Hematopoietic multipotent progenitor cell treated with erythropoietin and hydrocortisone succinate and interleukin-3 and kit ligand, for 17 days (in vitro differentiated cells): ENCODE measurements at regions not wholly inside any gene's neighbourhood (a gene's known extent, or its start where the extent isn't known, plus 50 kb on each side); places are given as distances from the start of the nearest gene placed in this dataset.
"Not testable (repeated sequence)": the region's sequence is repeated elsewhere in the genome, so short reads cannot be mapped to it uniquely, and the experiment has no call there.

Experiments used
- DNase-seq: peaks from one replicate; pipeline ENCODE4 v3.0.0-alpha.2; 2015; ENCODE audit warnings: low spot score

DNA sequence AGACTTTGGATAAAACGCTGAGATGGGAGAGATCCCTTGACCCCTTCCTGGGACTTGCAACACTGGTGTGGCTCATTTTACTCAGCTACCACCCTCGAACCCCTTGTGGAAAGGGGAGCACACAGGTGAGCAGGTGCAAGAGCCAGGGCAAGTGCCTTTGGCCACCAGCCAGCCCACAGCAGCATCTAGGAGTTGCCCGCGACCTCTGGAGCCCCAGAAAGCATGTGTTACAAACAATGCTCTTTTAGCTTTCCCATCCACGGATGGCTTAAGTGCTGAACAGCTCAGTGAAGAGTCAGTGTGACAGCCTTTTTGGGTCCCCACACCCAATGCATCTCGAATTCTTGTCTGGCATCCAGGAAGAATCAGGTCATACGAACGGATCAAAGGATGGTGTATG lies 197.8 kb downstream of the MEMO1 start:
- DNase-seq = peak; percentile 36

- DNase-seq = peak; percentile 86
Observed at GRCh38 chr2:31812051-31812798, 198.6 kb downstream of the MEMO1 start.

DNA sequence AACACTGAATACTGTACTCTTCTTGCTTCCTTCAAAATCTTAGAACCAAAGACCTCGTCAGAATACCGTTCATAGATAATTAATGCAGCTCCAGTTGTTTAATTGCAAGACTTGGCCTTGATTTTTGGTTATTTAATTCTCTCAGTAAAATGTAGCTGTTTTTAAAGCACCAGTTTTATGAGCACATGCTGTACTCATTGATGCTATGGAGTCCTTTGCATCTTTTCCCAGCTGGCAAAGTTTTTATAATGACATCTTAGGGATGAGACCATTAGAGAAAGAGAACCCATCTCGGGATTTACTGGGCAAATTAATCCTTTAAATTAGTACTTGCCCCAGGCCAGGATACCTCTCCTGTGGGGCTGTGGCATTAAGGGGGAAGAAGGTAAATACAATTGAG lies 199.3 kb downstream of the MEMO1 start:
- DNase-seq = no peak

DNA sequence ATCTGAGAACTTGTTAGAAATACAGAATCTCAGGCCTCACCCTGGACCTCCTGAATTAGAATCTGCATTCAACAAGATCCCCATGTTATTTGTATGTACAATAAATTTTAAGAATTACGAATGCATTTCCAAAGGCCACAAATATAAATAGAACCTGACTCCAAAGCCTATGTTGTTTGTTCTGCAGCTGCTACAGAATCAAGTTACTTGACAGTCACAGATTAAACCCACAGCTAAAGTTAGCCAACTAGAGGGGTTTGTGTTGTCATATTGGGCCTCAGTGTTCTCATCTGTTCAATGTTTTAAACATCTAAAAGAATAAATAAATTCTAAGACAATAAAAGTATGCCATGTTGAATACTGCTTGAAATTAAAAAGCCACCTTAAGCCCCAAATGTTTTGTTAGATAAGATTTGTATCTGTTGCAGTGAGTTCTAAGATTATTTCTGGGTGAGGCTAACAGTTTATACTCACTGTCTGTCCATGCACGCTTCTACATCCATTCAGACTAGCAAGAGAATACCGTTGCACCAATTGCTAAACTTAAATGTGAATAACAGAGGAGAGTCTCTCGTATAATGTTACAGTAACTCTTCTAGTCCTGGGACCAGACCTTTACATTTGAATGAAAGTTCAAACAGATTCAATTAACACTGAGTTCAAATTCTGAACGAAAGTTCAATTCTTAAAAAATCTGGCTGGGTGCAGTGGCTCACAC lies 200.4 kb downstream of the MEMO1 start:
- DNase-seq = no peak

- no peak for DNase-seq
Observed at GRCh38 chr2:31805688-31806087, 205.1 kb downstream of the MEMO1 start.

DNA sequence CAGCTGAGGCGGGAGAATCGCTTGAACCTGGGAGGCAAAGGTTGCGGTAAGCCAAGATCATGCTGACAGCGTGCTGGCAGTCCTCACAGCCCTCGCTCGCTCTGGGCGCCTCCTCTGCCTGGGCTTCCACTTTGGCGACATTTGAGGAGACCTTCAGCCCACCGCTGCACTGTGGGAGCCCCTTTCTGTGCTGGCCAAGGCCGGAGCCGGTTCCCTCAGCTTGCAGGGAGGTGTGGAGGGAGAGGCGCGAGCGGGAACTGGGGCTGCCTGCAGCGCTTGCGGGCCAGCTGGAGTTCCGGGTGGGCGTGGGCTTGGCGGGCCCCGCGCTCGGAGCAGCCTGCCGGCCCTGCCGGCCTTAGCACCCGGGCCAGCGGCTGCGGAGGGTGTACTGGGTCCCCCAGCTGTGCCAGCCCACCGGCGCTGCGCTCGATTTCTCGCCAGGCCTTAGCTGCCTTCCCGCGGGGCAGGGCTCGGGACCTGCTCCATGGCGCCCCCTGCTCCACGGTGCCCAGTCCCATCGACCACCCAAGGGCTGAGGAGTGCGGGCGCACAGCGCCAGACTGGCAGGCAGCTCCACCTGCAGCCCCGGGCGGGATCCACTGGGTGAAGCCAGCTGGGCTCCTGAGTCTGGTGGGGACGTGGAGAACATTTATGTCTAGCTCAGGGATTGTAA lies 207.2 kb downstream of the MEMO1 start:
- not testable (repeated sequence) for DNase-seq

DNA sequence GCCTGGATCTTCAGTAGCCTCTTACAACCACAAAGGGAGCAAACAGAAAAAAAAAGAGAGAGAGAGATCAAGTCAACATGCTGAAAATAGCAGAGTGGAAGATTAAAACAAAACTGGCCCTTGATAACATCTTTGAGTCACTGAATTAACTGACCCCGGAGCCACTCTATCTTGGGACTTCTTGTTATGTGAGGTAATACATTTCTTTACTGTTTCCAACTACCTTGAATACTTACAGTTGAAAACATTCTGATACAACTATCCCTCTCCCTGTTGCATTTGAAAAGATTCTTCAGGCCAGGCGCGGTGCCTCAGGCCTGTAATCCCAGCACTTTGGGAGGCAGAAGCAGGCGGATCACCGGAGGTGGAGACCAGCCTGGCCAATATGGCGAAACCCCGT lies 208.1 kb downstream of the MEMO1 start:
- no peak for DNase-seq

- DNase-seq = not testable (repeated sequence)
Observed at GRCh38 chr2:31799282-31799681, 211.5 kb downstream of the MEMO1 start.

DNA sequence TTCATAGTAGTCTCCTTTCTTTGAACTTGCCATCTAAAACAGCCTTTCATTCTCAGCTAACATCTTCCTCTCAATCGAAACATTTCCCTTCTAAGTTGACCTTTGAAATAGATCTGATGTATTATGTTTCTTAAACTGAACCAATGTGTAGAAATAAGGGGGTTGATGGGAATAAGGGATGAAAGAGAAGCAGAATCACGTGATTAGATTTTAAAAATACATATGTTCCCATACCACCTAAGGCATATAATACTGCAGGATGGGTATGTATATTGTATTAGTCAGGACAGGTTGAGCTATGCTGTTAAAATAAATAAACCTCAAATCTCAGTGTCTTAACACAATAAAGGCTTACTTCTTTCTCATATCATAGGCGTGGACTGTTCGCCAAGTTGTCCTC lies 207.5 kb upstream of the SRD5A2 start:
- no peak for DNase-seq

GRCh38 chr2:31785876-31786275 lies 205.1 kb upstream of the SRD5A2 start:
- DNase-seq = no peak

DNA sequence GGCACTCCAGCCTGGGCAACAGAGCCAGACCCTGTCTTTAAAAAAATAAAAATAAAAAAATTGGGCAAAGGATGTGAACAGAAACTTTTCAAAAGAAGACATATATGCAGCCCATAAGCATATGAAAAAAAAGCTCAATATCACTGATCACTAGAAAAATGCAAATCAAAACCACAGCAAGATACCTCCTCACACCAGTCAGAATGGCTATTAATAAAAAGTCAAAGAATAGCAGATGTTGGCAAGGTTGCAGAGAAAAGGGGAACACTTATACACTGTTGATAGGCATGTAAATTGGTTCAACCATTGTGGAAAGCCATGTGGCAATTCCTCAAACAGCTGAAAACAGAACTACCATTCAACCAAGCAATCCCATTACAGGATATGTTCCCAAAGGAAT lies 204.1 kb upstream of the SRD5A2 start:
- DNase-seq = no peak

DNA sequence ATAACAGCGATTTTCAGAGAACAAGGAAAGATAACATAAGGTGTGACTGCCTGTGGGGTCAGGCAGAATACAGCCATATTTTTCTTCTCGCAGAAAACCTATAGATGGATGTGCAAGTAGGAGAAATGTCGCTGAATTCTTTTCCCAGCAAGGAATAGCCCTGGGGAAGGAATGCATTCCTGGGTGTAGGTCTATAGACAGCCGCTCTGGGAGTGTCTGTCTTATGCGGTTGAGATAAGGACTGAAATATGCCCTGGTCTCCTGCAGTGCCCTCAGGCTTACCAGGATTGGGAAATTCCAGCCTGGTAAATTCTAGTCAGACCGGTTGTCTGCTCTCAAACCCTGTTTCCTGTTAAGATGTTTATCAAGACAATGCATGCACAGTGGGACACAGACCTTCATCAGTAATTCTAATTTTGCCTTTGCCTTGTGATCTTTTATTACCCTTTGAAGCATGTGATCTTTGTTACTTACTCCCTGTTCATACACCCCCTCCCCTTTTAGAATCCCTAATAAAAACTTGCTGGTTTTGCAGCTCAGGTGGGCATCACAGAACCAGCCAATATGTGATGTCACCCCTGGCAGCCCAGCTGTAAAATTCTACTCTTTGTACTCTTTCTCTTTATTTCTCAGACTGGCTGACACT lies 202.8 kb upstream of the SRD5A2 start:
- not testable (repeated sequence) for DNase-seq

- DNase-seq = no peak
Observed at GRCh38 chr2:31778153-31778552, 197.4 kb upstream of the SRD5A2 start.

DNA sequence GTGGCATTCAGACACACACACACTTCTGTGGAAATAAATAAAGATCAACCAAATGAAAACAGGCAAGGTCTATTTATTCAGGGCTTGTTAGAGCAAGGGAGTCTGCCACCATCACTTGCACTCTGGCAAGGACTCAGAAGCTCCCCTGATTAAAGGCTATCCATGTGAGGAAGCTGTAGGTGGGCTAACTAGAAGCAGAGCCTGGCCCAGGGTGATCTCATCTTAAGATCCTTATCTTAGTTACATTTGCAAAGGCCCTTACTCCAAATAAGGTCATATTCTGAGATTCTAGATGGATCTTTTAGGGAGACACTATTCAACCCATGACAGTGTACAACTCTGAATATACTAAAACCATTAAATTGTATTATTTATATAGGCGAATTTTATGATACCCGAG lies 190.0 kb upstream of the SRD5A2 start:
- DNase-seq = no peak

- DNase-seq = no peak
Observed at GRCh38 chr2:31765078-31765945, 184.6 kb upstream of the SRD5A2 start.

GRCh38 chr2:31764169-31764568 lies 183.4 kb upstream of the SRD5A2 start:
- DNase-seq = no peak

GRCh38 chr2:31762085-31762484 lies 181.3 kb upstream of the SRD5A2 start:
- peak; percentile 13 for DNase-seq

- not testable (repeated sequence) for DNase-seq
Observed at GRCh38 chr2:31757351-31757750, 176.6 kb upstream of the SRD5A2 start.

GRCh38 chr2:31748746-31749145 lies 168.0 kb upstream of the SRD5A2 start:
- DNase-seq = not testable (repeated sequence)

DNA sequence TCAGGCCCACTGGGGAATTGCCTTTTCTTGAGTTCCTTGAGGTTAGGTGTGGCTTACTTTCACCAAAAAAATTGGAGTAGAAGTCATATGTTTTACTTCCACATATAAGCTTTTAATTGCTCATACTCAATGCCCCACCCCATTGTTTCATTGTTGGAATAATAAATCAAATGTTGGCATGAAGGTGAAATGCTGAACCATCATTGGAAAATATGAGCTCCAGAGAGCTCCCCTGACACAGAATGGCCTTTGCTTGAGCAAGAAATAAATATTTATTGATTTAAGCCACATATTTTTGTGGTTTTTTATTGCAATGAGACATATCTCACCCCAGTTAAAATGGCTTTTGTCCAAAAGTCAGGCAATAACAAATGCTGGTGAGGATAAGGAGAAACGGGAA lies 167.3 kb upstream of the SRD5A2 start:
- no peak for DNase-seq

DNA sequence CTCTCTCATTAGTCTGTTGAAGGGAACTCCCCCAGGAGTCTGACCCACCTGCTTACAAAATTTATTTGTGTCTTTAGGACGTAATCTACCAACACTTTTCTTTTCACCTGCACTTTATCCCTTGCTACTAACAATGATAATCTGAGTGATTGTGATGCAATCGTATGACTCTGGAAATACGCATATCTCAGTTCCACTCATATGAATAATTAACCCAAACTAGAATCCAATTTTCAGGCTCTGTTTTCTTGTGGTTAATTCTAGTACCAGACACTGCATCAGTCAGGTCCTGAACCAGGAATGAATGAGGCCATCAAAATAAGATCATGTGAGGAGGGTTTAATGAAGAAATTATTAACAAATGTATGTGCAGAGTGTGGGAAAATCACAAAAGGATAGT lies 158.4 kb upstream of the SRD5A2 start:
- DNase-seq = no peak
